H9 (cell line): ENCODE measurements at regions not wholly inside any gene's neighbourhood (a gene's known extent, or its start where the extent isn't known, plus 50 kb on each side); places are given as distances from the start of the nearest gene placed in this dataset.

Experiments
- DNase-seq: peaks from one replicate; pipeline ENCODE4 v3.0.0-alpha.2; 2017
- H2AFZ ChIP-seq: one replicate; pipeline ENCODE4 v1.6.1; 2013; ENCODE audit warnings: mild to moderate bottlenecking, low read length, control low read depth, moderate library complexity
- H2AK5ac ChIP-seq: 2 replicates; pipeline ENCODE4 v1.6.1; 2013; ENCODE audit warnings: low read length, control low read depth, mixed read lengths; ENCODE audit not compliant: insufficient read length
- H2BK120ac ChIP-seq: one replicate; pipeline ENCODE4 v1.6.1; 2013; ENCODE audit warnings: low read depth, mild to moderate bottlenecking, low read length, control low read depth, inconsistent platforms; ENCODE audit not compliant: poor library complexity, severe bottlenecking
- H2BK12ac ChIP-seq: 2 replicates; pipeline ENCODE4 v1.6.1; 2013; ENCODE audit warnings: low read length, control low read depth, mixed read lengths, low read depth; ENCODE audit not compliant: insufficient read length
- H2BK15ac ChIP-seq: 2 replicates; pipeline ENCODE4 v1.6.1; 2013; ENCODE audit warnings: low read depth, low read length, control low read depth
- H2BK20ac ChIP-seq: one replicate; pipeline ENCODE4 v1.6.1; 2013; ENCODE audit warnings: low read depth, mild to moderate bottlenecking, low read length, control low read depth, inconsistent platforms; ENCODE audit not compliant: poor library complexity, severe bottlenecking
- H2BK5ac ChIP-seq: 2 replicates; pipeline ENCODE4 v1.6.1; 2013; ENCODE audit warnings: low read length, control low read depth, mixed read lengths; ENCODE audit not compliant: insufficient read length
- H3K14ac ChIP-seq: 2 replicates; pipeline ENCODE4 v1.6.1; 2013; ENCODE audit warnings: low read length, control low read depth; ENCODE audit not compliant: insufficient read depth
- H3K18ac ChIP-seq: 2 replicates; pipeline ENCODE4 v1.6.1; 2013; ENCODE audit warnings: low read depth, mild to moderate bottlenecking, mixed read lengths, low read length, control low read depth; ENCODE audit not compliant: insufficient read length
- H3K23ac ChIP-seq: 2 replicates; pipeline ENCODE4 v1.6.1; 2013; ENCODE audit warnings: low read length, control low read depth, mixed read lengths, low read depth; ENCODE audit not compliant: insufficient read length
- H3K23me2 ChIP-seq: 2 replicates; pipeline ENCODE4 v1.6.1; 2013; ENCODE audit warnings: low read depth, mild to moderate bottlenecking, mixed read lengths, low read length, control low read depth; ENCODE audit not compliant: insufficient read length, poor library complexity, severe bottlenecking
- H3K27ac ChIP-seq: 2 replicates; pipeline ENCODE4 v1.5.1; 2013; ENCODE audit warnings: low read length, control low read depth, mixed read lengths, low read depth; ENCODE audit not compliant: insufficient read length
- H3K27me3 ChIP-seq: 2 replicates; pipeline ENCODE4 v1.6.1; 2013; ENCODE audit warnings: low read length, control low read depth, inconsistent platforms; ENCODE audit not compliant: insufficient read depth
- H3K4ac ChIP-seq: 2 replicates; pipeline ENCODE4 v1.6.1; 2013; ENCODE audit warnings: low read depth, mild to moderate bottlenecking, control low read depth, inconsistent platforms, low read length, moderate library complexity
- H3K4me1 ChIP-seq: 2 replicates; pipeline ENCODE4 v1.6.1; 2013; ENCODE audit warnings: low read length, control low read depth, inconsistent platforms; ENCODE audit not compliant: insufficient read depth
- H3K4me2 ChIP-seq: 2 replicates; pipeline ENCODE4 v1.6.1; 2013; ENCODE audit warnings: low read length, control low read depth, mixed read lengths; ENCODE audit not compliant: insufficient read length, insufficient read depth
- H3K56ac ChIP-seq: 2 replicates; pipeline ENCODE4 v1.6.1; 2013; ENCODE audit warnings: low read depth, mild to moderate bottlenecking, mixed read lengths, low read length, control low read depth; ENCODE audit not compliant: insufficient read length
- H3K79me1 ChIP-seq: 2 replicates; pipeline ENCODE4 v1.6.1; 2013; ENCODE audit warnings: low read depth, mild to moderate bottlenecking, moderate library complexity, low read length, control low read depth, inconsistent platforms; ENCODE audit not compliant: insufficient read depth, poor library complexity, severe bottlenecking
- H3K79me2 ChIP-seq: 2 replicates; pipeline ENCODE4 v1.6.1; 2013; ENCODE audit warnings: low read length, control low read depth, inconsistent platforms; ENCODE audit not compliant: insufficient read depth
- H3K9ac ChIP-seq: 2 replicates; pipeline ENCODE4 v1.6.1; 2013; ENCODE audit warnings: low read length, control low read depth, mixed read lengths; ENCODE audit not compliant: insufficient read length; ENCODE audit errors: extremely low read depth
- H3K9me3 ChIP-seq: one replicate; pipeline ENCODE4 v1.6.1; 2013; ENCODE audit warnings: low read depth, low read length, inconsistent platforms; ENCODE audit not compliant: control insufficient read depth
- H3T11ph ChIP-seq: one replicate; pipeline ENCODE4 v1.6.1; 2013; ENCODE audit warnings: mild to moderate bottlenecking, low read length, control low read depth, inconsistent platforms
- H4K20me1 ChIP-seq: one replicate; pipeline ENCODE4 v1.6.1; 2013; ENCODE audit not compliant: control insufficient read depth, insufficient read length, insufficient read depth
- H4K5ac ChIP-seq: 2 replicates; pipeline ENCODE4 v1.6.1; 2013; ENCODE audit warnings: low read depth, mild to moderate bottlenecking, mixed read lengths, low read length, control low read depth; ENCODE audit not compliant: insufficient read length
- H4K8ac ChIP-seq: replicated peaks from 2 replicates; pipeline ENCODE4 v1.6.1; 2013; ENCODE audit warnings: low read length, control low read depth, mixed read lengths, low read depth; ENCODE audit not compliant: insufficient read length
- H4K91ac ChIP-seq: 2 replicates; pipeline ENCODE4 v1.6.1; 2013; ENCODE audit warnings: low read depth, mild to moderate bottlenecking, moderate library complexity, mixed read lengths, low read length, control low read depth; ENCODE audit not compliant: insufficient read length
- H3K27ac Mint-ChIP-seq, 3 experiments: 2 replicates in 2 of 3; 3 replicates in 1 of 3; pipeline ENCODE4 v1.8.0; 2020 to 2021; ENCODE audit warnings: mixed read lengths in 3 of 3, mild to moderate bottlenecking in 1 of 3, moderate library complexity in 1 of 3
- H3K27me3 Mint-ChIP-seq: 2 replicates; pipeline ENCODE4 v1.8.0; 2021; ENCODE audit warnings: low read depth, mild to moderate bottlenecking, moderate library complexity, mixed read lengths
- H3K36me3 Mint-ChIP-seq, 3 experiments: 2 replicates in 2 of 3; 3 replicates in 1 of 3; pipeline ENCODE4 v1.8.0; 2020 to 2021; ENCODE audit warnings: low read depth in 3 of 3, mixed read lengths in 3 of 3; ENCODE audit not compliant: insufficient read depth in 1 of 3
- H3K4me1 Mint-ChIP-seq, 2 experiments: 2 replicates each; pipeline ENCODE4 v1.8.0; 2020; ENCODE audit warnings: mixed read lengths in 2 of 2
- H3K4me3 Mint-ChIP-seq, 2 experiments: 2 replicates in 1 of 2; 3 replicates in 1 of 2; pipeline ENCODE4 v1.8.0; 2020 to 2021; ENCODE audit warnings: mild to moderate bottlenecking in 2 of 2, mixed read lengths in 2 of 2, moderate library complexity in 1 of 2
- H3K9me3 Mint-ChIP-seq, 2 experiments: 2 replicates in 1 of 2; 3 replicates in 1 of 2; pipeline ENCODE4 v1.8.0; 2020; ENCODE audit warnings: mild to moderate bottlenecking in 2 of 2, mixed read lengths in 2 of 2, moderate library complexity in 1 of 2
- CTCF ChIP-seq: fragments of 200-600 bp; sonication (generic); conservative IDR thresholded peaks from 3 replicates; pipeline ENCODE4 v1.8.0; 2021; ENCODE audit warnings: antibody characterized with exemption, mild to moderate bottlenecking
- WGBS: extraction: QIAGEN DNeasy Blood & Tissue Kit; methylation state at CpG from one replicate; pipeline ENCODE4 v1.1.7; 2013; ENCODE audit warnings: missing lambda C conversion rate, low lambda C conversion rate, mixed read lengths; ENCODE audit not compliant: insufficient read length; ENCODE audit errors: extremely low coverage; 5-methylcytosine and 5-hydroxymethylcytosine counted together

GRCh38 chr7:16123117-16123770 is 298.1 kb downstream of the CRPPA start:
- Histone ChIP-seq H2BK12ac (no peak overlapping the region), H4K20me1 (no peaks in the 10 kb centered on the region), H2BK120ac (no peak overlapping the region), H3K4me2 (no peak overlapping the region), H3T11ph (no peak overlapping the region), H3K4ac (no peak overlapping the region), H3K9me3 (no peaks in the 10 kb centered on the region), H4K91ac (no peak overlapping the region), H3K79me1 (no peaks in the 10 kb centered on the region), H4K5ac (no peak overlapping the region), H2AK5ac (no peak overlapping the region), H3K4me1 (no peaks in the 10 kb centered on the region), H3K9ac (no peak overlapping the region), H2BK5ac (no peak overlapping the region), H2AFZ (no peak overlapping the region), H3K14ac (no peak overlapping the region), H3K18ac (no peak overlapping the region), H3K23ac (no peak overlapping the region), H3K23me2 (no peaks in the 10 kb centered on the region), H3K27ac (no peak overlapping the region), H2BK15ac (no peak overlapping the region), H2BK20ac (no peak overlapping the region), H3K56ac (no peak overlapping the region), H3K79me2 (no peaks in the 10 kb centered on the region), H4K8ac (no peak overlapping the region), H3K27me3 (no peaks in the 10 kb centered on the region)
- no peaks in the 10 kb centered on the region for H3K27me3 Mint-ChIP-seq
- no peak overlapping the region for H3K4me3 Mint-ChIP-seq
- TF ChIP-seq CTCF, result no peak
- WGBS, result no CpG with 5 or more reads among the region's 4 CpGs
- no peaks in the 10 kb centered on the region; a peak in 1 of 5 replicates for H3K9me3 Mint-ChIP-seq
- H3K27ac Mint-ChIP-seq, result no peak overlapping the region; a peak in 1 of 7 replicates
- peaks cover 0 to 4% (median 0%) of the 10 kb centered on the region in 3 experiments; a peak in 1 of 7 replicates for H3K36me3 Mint-ChIP-seq
- H3K4me1 Mint-ChIP-seq, result peaks cover 3 to 7% of the 10 kb centered on the region in 2 experiments; a peak in 3 of 4 replicates
- DNase-seq, result no peak
